EH (cell line): ENCODE measurements at regions not wholly inside any gene's neighbourhood (a gene's known extent, or its start where the extent isn't known, plus 50 kb on each side); places are given as distances from the start of the nearest gene placed in this dataset.

Experiments used
- DNase-seq: peaks from one replicate; pipeline ENCODE4 v3.0.0-alpha.2; 2015; ENCODE audit warnings: low read depth

GRCh38 chr5:97405941-97406340, 222.9 kb upstream of the RIOK2 start:
- no peak for DNase-seq

GRCh38 chr5:97406946-97407676, 224.1 kb upstream of the RIOK2 start:
- DNase-seq: no peak

- DNase-seq: no peak
Measured at GRCh38 chr5:97408331-97408730, 225.3 kb upstream of the RIOK2 start.

GRCh38 chr5:97412959-97413358, 229.9 kb upstream of the RIOK2 start:
- no peak for DNase-seq

GRCh38 chr5:97417986-97418385, 234.9 kb upstream of the RIOK2 start:
- no peak for DNase-seq

- DNase-seq: no peak
Measured at GRCh38 chr5:97418462-97418861, 235.4 kb upstream of the RIOK2 start.

GRCh38 chr5:97420646-97421045, 237.6 kb upstream of the RIOK2 start:
- no peak for DNase-seq

- peak; percentile 15 for DNase-seq
Measured at GRCh38 chr5:97422678-97423077, 239.6 kb upstream of the RIOK2 start.

GRCh38 chr5:97425511-97425910, 242.5 kb upstream of the RIOK2 start:
- DNase-seq: peak; percentile 33

GRCh38 chr5:97427235-97427634, 244.2 kb upstream of the RIOK2 start:
- peak; percentile 3 for DNase-seq

GRCh38 chr5:97434021-97434420, 251.0 kb upstream of the RIOK2 start:
- DNase-seq: no peak

- DNase-seq: no peak
Measured at GRCh38 chr5:97436405-97436804, 253.4 kb upstream of the RIOK2 start.

GRCh38 chr5:97443740-97444139, 260.7 kb upstream of the RIOK2 start:
- no peak for DNase-seq

GRCh38 chr5:97449172-97449571, 266.1 kb upstream of the RIOK2 start:
- DNase-seq: no peak

- peak; percentile 3 for DNase-seq
Measured at GRCh38 chr5:97452646-97453045, 269.6 kb upstream of the RIOK2 start.

- DNase-seq: no peak
Measured at GRCh38 chr5:97453263-97453662, 270.2 kb upstream of the RIOK2 start.

- no peak for DNase-seq
Measured at GRCh38 chr5:97454015-97454414, 271.0 kb upstream of the RIOK2 start.

- no peak for DNase-seq
Measured at GRCh38 chr5:97455996-97456395, 272.9 kb upstream of the RIOK2 start.

GRCh38 chr5:97458851-97459250, 275.8 kb upstream of the RIOK2 start:
- no peak for DNase-seq

- no peak for DNase-seq
Measured at GRCh38 chr5:97471951-97472350, 288.9 kb upstream of the RIOK2 start.

- DNase-seq: no peak
Measured at GRCh38 chr5:97475847-97476246, 292.8 kb upstream of the RIOK2 start.

- no peak for DNase-seq
Measured at GRCh38 chr5:97476852-97477534, 293.9 kb upstream of the RIOK2 start.

- DNase-seq: peak; percentile 0
Measured at GRCh38 chr5:97478483-97478882, 295.4 kb upstream of the RIOK2 start.

- DNase-seq: no peak
Measured at GRCh38 chr5:97480313-97480712, 297.3 kb upstream of the RIOK2 start.
